ENCODE measurements at regions not wholly inside any gene's neighbourhood (a gene's known extent, or its start where the extent isn't known, plus 50 kb on each side); places are given as distances from the start of the nearest gene placed in this dataset.
A peak's percentile ranks its signal among the peaks of the same experiment; 100 is the strongest.

- TF ChIP-seq ZNF140 (CRISPR knock-in tag; IDR thresholded peaks at IDR 0.05) (no peak), VEZF1 (CRISPR knock-in tag; IDR thresholded peaks at IDR 0.05) (peak; percentile 13; the same call in 1 of the 2 replicates), ZNF584 (CRISPR knock-in tag; IDR thresholded peaks at IDR 0.05; ENCODE audit: low read depth) (no peak), TBP (optimal IDR thresholded peaks at IDR 0.05; ENCODE audit: low read depth, low read length) (no peak), HMGXB4 (CRISPR knock-in tag; IDR thresholded peaks at IDR 0.05) (no peak), ZBTB33 (CRISPR knock-in tag; IDR thresholded peaks at IDR 0.05) (no peak), EHMT2 (IDR thresholded peaks at IDR 0.05) (peak; percentile 74), NFIC (IDR thresholded peaks at IDR 0.05) (peak; percentile 41; the same call in 1 of the 2 replicates), ARNT (IDR thresholded peaks at IDR 0.05) (no peak), ZNF668 (CRISPR knock-in tag; IDR thresholded peaks at IDR 0.05) (no peak), FOXA1 (IDR thresholded peaks at IDR 0.05; ENCODE audit: borderline replicate concordance) (no peak), ZBTB12 (CRISPR knock-in tag; IDR thresholded peaks at IDR 0.05) (no peak), ZNF174 (CRISPR knock-in tag; IDR thresholded peaks at IDR 0.05) (no peak), PTRF (tag; IDR thresholded peaks at IDR 0.05) (no peak), DACH1 (IDR thresholded peaks at IDR 0.05; ENCODE audit: partially characterized antibody) (peak; percentile 8), HEY1 (CRISPR knock-in tag; IDR thresholded peaks at IDR 0.05; ENCODE audit: borderline replicate concordance) (no peak), KLF1 (tag; IDR thresholded peaks at IDR 0.05) (no peak), E2F4 (CRISPR knock-in tag; IDR thresholded peaks at IDR 0.05; ENCODE audit: low read depth) (no peak)
- TF ChIP-seq, protein P1, sequence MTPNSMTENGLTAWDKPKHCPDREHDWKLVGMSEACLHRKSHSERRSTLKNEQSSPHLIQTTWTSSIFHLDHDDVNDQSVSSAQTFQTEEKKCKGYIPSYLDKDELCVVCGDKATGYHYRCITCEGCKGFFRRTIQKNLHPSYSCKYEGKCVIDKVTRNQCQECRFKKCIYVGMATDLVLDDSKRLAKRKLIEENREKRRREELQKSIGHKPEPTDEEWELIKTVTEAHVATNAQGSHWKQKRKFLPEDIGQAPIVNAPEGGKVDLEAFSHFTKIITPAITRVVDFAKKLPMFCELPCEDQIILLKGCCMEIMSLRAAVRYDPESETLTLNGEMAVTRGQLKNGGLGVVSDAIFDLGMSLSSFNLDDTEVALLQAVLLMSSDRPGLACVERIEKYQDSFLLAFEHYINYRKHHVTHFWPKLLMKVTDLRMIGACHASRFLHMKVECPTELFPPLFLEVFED (CRISPR knock-in tag; conservative IDR thresholded peaks at IDR 0.05), result no peak
- TF ChIP-seq, protein P2, sequence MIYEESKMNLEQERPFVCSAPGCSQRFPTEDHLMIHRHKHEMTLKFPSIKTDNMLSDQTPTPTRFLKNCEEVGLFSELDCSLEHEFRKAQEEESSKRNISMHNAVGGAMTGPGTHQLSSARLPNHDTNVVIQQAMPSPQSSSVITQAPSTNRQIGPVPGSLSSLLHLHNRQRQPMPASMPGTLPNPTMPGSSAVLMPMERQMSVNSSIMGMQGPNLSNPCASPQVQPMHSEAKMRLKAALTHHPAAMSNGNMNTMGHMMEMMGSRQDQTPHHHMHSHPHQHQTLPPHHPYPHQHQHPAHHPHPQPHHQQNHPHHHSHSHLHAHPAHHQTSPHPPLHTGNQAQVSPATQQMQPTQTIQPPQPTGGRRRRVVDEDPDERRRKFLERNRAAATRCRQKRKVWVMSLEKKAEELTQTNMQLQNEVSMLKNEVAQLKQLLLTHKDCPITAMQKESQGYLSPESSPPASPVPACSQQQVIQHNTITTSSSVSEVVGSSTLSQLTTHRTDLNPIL (CRISPR knock-in tag; IDR thresholded peaks at IDR 0.05), result no peak
These were observed 189.7 kb downstream of the BCAT1 start (continued) for GRCh38 chr12:24759155-24759554.
